ENCODE measurements at regions not wholly inside any gene's neighbourhood (a gene's known extent, or its start where the extent isn't known, plus 50 kb on each side); places are given as distances from the start of the nearest gene placed in this dataset.

DNA sequence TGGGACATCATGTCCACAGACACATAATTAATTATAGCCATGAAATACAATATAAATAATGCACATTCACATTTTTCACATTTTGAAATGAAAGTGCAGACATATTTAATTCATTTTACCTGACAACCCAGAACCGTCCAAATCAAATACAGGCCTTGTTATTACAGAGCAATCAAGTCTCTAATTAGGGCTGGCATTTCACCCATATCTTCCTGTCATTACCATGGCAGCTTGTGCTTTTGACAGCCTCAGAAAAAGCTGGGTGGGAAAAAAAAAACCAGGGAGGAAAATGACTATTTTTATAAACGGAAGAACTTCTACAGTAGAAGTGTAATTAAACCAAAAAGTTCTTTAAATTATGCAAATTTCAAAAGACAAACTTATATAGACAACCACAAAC is 436.4 kb downstream of the FBXO15 start:
- TF ChIP-seq, protein P1, sequence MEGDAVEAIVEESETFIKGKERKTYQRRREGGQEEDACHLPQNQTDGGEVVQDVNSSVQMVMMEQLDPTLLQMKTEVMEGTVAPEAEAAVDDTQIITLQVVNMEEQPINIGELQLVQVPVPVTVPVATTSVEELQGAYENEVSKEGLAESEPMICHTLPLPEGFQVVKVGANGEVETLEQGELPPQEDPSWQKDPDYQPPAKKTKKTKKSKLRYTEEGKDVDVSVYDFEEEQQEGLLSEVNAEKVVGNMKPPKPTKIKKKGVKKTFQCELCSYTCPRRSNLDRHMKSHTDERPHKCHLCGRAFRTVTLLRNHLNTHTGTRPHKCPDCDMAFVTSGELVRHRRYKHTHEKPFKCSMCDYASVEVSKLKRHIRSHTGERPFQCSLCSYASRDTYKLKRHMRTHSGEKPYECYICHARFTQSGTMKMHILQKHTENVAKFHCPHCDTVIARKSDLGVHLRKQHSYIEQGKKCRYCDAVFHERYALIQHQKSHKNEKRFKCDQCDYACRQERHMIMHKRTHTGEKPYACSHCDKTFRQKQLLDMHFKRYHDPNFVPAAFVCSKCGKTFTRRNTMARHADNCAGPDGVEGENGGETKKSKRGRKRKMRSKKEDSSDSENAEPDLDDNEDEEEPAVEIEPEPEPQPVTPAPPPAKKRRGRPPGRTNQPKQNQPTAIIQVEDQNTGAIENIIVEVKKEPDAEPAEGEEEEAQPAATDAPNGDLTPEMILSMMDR (IDR thresholded peaks at IDR 0.05) = no peak
- no peak for TF ChIP-seq POLR2A (IDR thresholded peaks at IDR 0.05)
